SK-N-MC (cell line): ENCODE measurements at regions not wholly inside any gene's neighbourhood (a gene's known extent, or its start where the extent isn't known, plus 50 kb on each side); places are given as distances from the start of the nearest gene placed in this dataset.
"Not testable (repeated sequence)": the region's sequence is repeated elsewhere in the genome, so short reads cannot be mapped to it uniquely, and the experiment has no call there.

Experiments used
- DNase-seq: peaks from one replicate; pipeline ENCODE4 v3.0.0-alpha.2; 2011; ENCODE audit warnings: low read depth, low spot score
- H3K27ac ChIP-seq: fragments of 200-600 bp; sonication (generic); 2 replicates; pipeline ENCODE4 v1.5.1; 2016; ENCODE audit warnings: mixed run types
- H3K36me3 ChIP-seq: fragments of 200-600 bp; sonication (generic); 2 replicates; pipeline ENCODE4 v1.6.1; 2017; ENCODE audit warnings: antibody characterized with exemption, low read length, mixed read lengths; ENCODE audit not compliant: insufficient read depth
- H3K4me3 ChIP-seq: fragments of 200-600 bp; sonication (generic); 2 replicates; pipeline ENCODE4 v1.5.1; 2016
- H3K9ac ChIP-seq: fragments of 200-600 bp; sonication (generic); 2 replicates; pipeline ENCODE4 v1.8.0; 2017; ENCODE audit warnings: mixed run types, mixed read lengths; ENCODE audit not compliant: insufficient read length
- H3K9me3 ChIP-seq: fragments of 200-600 bp; sonication (generic); 2 replicates; pipeline ENCODE4 v1.6.1; 2017; ENCODE audit warnings: low read depth, mild to moderate bottlenecking, antibody characterized with exemption, low read length, moderate library complexity, mixed read lengths
- EZH2 ChIP-seq: fragments of 200-600 bp; sonication (generic); IDR thresholded peaks from one replicate; pipeline ENCODE4 v1.6.1; 2017; ENCODE audit warnings: antibody characterized with exemption
- FOXP2 ChIP-seq: optimal IDR thresholded peaks from 2 replicates; pipeline ENCODE3; 2011; ENCODE audit warnings: mild to moderate bottlenecking, moderate library complexity; ENCODE audit not compliant: insufficient read depth; ENCODE audit errors: extremely low read length, control extremely low read depth
- POLR2AphosphoS5 ChIP-seq: IDR thresholded peaks from 2 replicates; pipeline ENCODE4 v1.6.1; 2012; ENCODE audit warnings: mild to moderate bottlenecking, low read depth, low read length, borderline replicate concordance

DNA sequence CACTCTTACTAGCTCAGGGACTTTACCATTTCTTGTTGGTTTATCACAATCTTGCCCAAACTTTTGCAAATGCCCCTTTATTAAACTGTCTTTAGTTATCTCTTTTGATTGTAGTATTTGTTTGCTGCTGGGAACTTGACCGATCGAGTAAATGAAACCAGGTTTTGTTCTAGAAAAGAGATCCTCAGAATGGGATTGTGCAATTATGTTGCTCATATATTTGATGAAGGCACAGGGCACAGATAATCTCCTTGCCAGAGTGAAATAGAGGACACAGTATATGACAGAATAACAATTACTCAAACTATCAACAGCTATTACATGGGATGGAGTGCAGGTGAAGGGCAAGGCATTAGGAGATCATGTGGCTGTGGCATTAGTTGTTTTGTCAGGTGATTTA is 216.6 kb upstream of the RASGRP1 start:
- no peaks in the 10 kb centered on the region for H3K9me3 ChIP-seq
- no peak overlapping the region for H3K9ac ChIP-seq
- no peak for DNase-seq
- TF ChIP-seq EZH2 (no peak), FOXP2 (no peak), POLR2AphosphoS5 (no peak)
- no peaks in the 10 kb centered on the region for H3K36me3 ChIP-seq
- no peak overlapping the region for H3K4me3 ChIP-seq
- H3K27ac ChIP-seq = no peak overlapping the region

DNA sequence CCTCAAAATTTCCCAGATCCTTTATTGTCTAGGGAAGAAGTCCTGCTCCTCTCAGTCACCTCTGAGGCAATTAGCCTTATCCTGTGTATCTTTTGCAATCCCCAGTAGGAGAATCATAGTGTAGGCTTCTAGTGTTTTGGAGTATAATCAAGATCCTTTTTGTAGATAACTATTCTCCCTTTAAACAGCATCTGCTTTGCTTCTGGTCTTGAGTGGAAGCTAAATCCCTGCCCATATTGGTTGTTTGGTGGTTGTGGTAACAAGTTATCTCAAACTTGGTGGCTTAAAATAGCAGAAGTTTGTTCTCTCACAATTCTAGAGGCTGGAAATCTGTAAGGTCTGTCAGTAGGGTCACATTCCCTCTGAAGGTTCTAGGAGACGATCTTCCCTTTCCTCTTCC is 217.5 kb upstream of the RASGRP1 start:
- TF ChIP-seq POLR2AphosphoS5 (no peak), FOXP2 (no peak), EZH2 (no peak)
- no peak overlapping the region for H3K4me3 ChIP-seq
- DNase-seq = no peak

DNA sequence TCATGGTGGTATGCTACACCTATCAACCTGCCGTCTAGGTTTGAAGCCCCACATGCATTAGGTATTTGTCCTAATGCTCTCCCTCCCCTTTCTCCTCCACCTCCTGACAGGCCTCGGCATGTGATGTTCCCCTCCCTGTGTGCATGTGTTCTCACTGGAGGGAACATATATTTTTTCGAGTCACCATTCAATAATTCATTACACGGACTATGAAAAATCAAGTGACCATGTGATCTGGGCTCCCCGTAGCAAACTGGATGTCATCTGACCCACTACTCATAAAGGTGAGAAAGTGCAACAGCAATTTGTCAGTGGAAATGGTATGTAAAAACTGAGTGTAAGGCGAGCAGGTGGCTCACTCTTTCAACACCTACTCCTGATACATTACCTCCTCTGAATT is 224.3 kb upstream of the RASGRP1 start:
- no peak for TF ChIP-seq FOXP2
- no peak for TF ChIP-seq POLR2AphosphoS5
- no peak for TF ChIP-seq EZH2
- H3K9me3 ChIP-seq = no peaks in the 10 kb centered on the region

More for the DNA sequence above, 217.5 kb upstream of the RASGRP1 start:
- H3K9me3 ChIP-seq = no peaks in the 10 kb centered on the region
- H3K36me3 ChIP-seq = no peaks in the 10 kb centered on the region
- no peak overlapping the region for H3K9ac ChIP-seq
- H3K27ac ChIP-seq = no peak overlapping the region

DNA sequence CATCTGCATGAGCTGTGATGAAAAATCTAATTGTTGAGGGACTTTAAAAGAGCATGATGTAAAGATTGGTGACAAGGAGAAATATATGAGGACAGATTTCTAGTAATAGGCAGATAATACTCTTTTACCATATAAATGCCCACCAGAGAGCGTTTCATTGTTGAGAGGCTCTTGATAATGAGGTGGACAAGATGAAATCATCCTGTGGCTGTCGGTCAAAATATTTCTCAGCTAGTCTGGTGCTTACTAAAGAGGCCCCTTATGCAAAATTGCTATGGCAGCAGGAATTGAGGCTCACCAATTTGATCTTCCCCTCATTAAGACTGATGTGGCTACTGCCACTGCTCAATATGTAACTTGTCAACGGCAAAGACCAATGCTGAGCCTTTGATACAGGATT is 225.0 kb upstream of the RASGRP1 start:
- no peak for DNase-seq
- Histone ChIP-seq H3K36me3 (no peaks in the 10 kb centered on the region), H3K9ac (no peak overlapping the region), H3K4me3 (no peak overlapping the region), H3K27ac (no peak overlapping the region), H3K9me3 (no peaks in the 10 kb centered on the region)
- TF ChIP-seq POLR2AphosphoS5 (no peak), EZH2 (no peak), FOXP2 (no peak)

More for the DNA sequence above, 224.3 kb upstream of the RASGRP1 start:
- Histone ChIP-seq H3K9ac (no peak overlapping the region), H3K4me3 (no peak overlapping the region), H3K36me3 (no peaks in the 10 kb centered on the region), H3K27ac (no peak overlapping the region)
- DNase-seq = no peak

DNA sequence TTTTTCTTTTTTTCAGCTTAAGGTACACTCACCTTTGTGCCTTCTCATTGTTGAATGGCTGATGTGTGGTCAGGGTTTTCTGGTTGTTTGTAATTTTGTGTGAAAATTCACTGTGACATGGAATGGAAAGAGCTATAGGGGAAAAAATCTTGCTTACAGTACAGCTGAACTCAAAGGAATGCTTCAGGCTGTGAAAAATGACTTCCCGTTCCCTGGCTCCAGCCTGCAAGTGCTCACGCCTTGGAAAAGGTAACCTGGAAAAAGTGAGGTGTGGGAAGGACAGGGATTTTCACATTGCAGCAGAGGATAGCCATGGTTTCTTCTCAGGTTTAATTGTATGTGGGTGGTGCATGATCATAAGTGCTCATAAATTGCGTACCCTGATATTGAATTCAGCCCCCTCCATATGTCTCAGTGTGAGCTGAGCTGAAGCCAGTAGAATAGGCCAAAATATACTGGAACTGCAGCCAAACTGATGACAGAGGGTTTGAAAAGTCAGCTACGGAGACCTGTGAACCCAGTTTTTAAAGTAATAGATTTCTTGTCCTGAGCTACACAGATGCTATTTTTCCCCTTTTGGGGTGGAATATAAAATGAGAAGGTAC is 228.7 kb upstream of the RASGRP1 start:
- no peak for DNase-seq
- H3K4me3 ChIP-seq = no peak overlapping the region
- H3K27ac ChIP-seq = no peak overlapping the region
- H3K9ac ChIP-seq = no peak overlapping the region
- H3K36me3 ChIP-seq = no peaks in the 10 kb centered on the region
- TF ChIP-seq POLR2AphosphoS5 (no peak), FOXP2 (no peak), EZH2 (no peak)
- H3K9me3 ChIP-seq = no peaks in the 10 kb centered on the region

DNA sequence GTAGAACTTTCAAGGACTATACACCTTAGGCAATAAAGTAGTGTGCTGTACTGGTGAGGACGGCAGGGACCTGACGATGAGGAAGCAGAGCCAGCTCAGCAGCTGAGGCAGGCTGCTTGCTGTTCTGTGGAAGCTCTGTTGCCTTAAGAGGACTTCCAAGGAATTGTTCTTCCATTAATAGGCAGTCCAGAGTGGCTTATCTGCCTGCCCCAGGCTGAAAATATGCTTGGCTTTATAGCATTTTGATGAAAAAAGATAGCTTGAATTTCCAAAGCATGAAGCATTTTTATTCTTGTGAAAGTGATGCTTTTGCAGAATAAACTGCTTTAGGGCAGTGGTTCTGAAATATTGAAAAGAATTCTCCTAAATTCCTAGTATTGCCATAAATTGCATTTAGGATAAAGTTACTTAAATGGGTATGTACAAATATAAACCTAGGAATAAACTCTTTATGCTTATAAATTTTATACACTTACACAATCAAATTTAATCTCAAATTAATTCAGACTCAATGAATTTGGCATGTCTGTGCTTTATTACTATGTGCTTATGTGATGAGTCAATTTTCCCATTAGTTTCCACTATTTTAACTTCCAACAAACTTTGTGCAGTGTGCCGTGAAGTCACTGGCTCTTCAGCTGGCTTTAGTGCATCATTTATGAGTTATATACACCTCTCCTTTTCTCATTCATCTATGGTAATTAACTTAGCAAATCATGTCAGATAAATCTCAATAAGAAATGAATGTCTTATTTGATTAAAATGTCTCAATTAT is 231.0 kb upstream of the RASGRP1 start:
- Histone ChIP-seq H3K9ac (no peak overlapping the region), H3K9me3 (no peaks in the 10 kb centered on the region), H3K4me3 (no peak overlapping the region), H3K36me3 (no peaks in the 10 kb centered on the region), H3K27ac (no peak overlapping the region)
- DNase-seq = no peak
- TF ChIP-seq POLR2AphosphoS5 = no peak
- TF ChIP-seq FOXP2 = no peak

DNA sequence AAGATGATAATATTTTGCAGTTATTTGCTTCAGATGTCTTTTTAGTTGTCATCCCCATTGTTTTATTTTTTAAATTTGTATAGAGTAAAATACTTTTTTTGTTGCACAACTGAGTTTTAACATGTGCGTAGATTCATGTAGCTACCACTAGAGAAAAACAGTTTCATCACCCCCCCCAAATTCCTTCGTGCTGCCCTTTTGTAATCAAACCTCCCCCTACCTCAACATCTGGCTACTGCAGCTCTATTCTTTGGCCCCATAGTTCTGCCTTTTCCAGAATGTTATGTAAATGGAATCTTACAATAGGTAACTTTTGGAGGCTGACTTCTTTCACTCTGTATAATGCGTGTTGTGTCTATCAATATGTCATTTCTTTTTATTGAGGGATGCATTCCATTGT is 232.0 kb upstream of the RASGRP1 start:
- H3K9ac ChIP-seq = no peak overlapping the region
- no peaks in the 10 kb centered on the region for H3K36me3 ChIP-seq
- no peaks in the 10 kb centered on the region for H3K9me3 ChIP-seq
- no peak for DNase-seq
- TF ChIP-seq EZH2 (no peak), FOXP2 (no peak)
- no peak overlapping the region for H3K4me3 ChIP-seq
- H3K27ac ChIP-seq = no peak overlapping the region

DNA sequence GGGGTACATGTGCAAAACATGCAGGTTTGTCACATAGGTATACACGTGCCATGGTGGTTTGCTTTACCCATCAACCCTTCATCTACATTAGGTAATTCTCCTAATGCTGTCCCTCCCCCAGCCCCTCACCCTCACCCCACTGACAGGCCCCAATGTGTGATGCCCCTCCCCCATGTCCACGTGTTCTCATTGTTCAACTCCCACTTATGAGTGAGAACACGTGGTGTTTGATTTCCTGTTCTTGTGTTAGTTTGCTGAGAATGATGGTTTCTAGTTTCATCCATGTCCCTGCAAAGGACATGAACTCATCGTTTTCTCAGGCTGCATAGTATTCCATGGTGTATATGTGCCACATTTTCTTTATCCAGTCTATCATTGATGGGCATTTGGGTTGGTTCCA is 232.9 kb upstream of the RASGRP1 start:
- DNase-seq, H3K4me3 ChIP-seq, H3K9me3 ChIP-seq, H3K27ac ChIP-seq, H3K9ac ChIP-seq, H3K36me3 ChIP-seq: not testable (repeated sequence)

DNA sequence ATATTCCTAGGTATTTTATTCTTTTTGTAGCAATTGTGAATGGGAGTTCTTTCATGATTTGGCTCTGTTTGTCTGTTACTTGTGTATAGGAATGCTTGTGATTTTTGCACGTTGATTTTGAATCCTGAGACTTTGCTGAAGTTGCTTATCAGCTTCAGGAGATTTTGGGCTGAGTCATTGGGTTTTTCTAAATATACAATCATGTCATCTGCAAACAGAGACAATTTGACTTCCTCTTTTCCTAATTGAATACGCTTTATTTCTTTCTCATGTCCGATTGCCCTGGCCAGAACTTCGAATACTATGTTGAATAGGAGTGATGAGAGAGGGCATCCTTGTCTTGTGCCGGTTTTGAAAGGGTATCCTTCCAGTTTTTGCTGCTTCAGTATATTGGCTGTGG is 234.6 kb upstream of the RASGRP1 start:
- not testable (repeated sequence) for H3K36me3 ChIP-seq, H3K27ac ChIP-seq, DNase-seq, H3K9ac ChIP-seq, H3K9me3 ChIP-seq, H3K4me3 ChIP-seq
